Erythroblast (primary cell): ENCODE measurements at regions not wholly inside any gene's neighbourhood (a gene's known extent, or its start where the extent isn't known, plus 50 kb on each side); places are given as distances from the start of the nearest gene placed in this dataset.

Experiments
- GATA1 ChIP-seq: IDR thresholded peaks from 2 replicates; pipeline ENCODE4 v1.6.1; 2011; ENCODE audit warnings: low read depth, mild to moderate bottlenecking, control low read depth, low read length, moderate library complexity
- POLR2A ChIP-seq: IDR thresholded peaks from 2 replicates; pipeline ENCODE4 v1.6.1; 2011; ENCODE audit warnings: mild to moderate bottlenecking, low read length

- TF ChIP-seq POLR2A: no peak
- TF ChIP-seq GATA1: no peak
Measured at GRCh38 chr10:108436096-108436495, 1271.6 kb upstream of the SORCS1 start.
